Stimulated activated CD8-positive, alpha-beta memory T cell treated with anti-CD3 and anti-CD28 coated beads, Interleukin-2, amount 100 ng/mL, for 48 hours (primary cell): ENCODE measurements at regions not wholly inside any gene's neighbourhood (a gene's known extent, or its start where the extent isn't known, plus 50 kb on each side); places are given as distances from the start of the nearest gene placed in this dataset.
"Not testable (repeated sequence)": the region's sequence is repeated elsewhere in the genome, so short reads cannot be mapped to it uniquely, and the experiment has no call there.

Experiments used
- DNase-seq, 2 donors: peaks; one replicate each; pipeline ENCODE4 v3.0.0-alpha.2; 2020; ENCODE audit warnings: low read depth in 2 of 2

GRCh38 chr6:144919560-144919959 lies 634.4 kb downstream of the UTRN start:
- DNase-seq = no peak

GRCh38 chr6:144920391-144920961 lies 635.3 kb downstream of the UTRN start:
- DNase-seq = no peak

GRCh38 chr6:144921206-144921975 lies 636.3 kb downstream of the UTRN start:
- no peak for DNase-seq

GRCh38 chr6:144922120-144922722 lies 637.1 kb downstream of the UTRN start:
- DNase-seq = no peak

- DNase-seq = not testable (repeated sequence)
These were observed 637.8 kb downstream of the UTRN start for GRCh38 chr6:144922771-144923490.

GRCh38 chr6:144923491-144923787 lies 638.3 kb downstream of the UTRN start:
- not testable (repeated sequence) for DNase-seq

- DNase-seq = no peak
These were observed 643.7 kb downstream of the UTRN start for GRCh38 chr6:144928847-144929246.

GRCh38 chr6:144929262-144929661 lies 644.1 kb downstream of the UTRN start:
- no peak for DNase-seq

- DNase-seq = peak in 1 of 2 donors; percentile 5
These were observed 646.3 kb downstream of the UTRN start for GRCh38 chr6:144931172-144932035.

- no peak for DNase-seq
These were observed 647.5 kb downstream of the UTRN start for GRCh38 chr6:144932621-144933020.

- DNase-seq = no peak
These were observed 650.0 kb downstream of the UTRN start for GRCh38 chr6:144935181-144935580.

- no peak for DNase-seq
These were observed 650.5 kb downstream of the UTRN start for GRCh38 chr6:144935661-144936060.

GRCh38 chr6:144936764-144937163 lies 651.6 kb downstream of the UTRN start:
- no peak for DNase-seq

GRCh38 chr6:144939921-144940320 lies 654.8 kb downstream of the UTRN start:
- no peak for DNase-seq

- DNase-seq = no peak
These were observed 659.0 kb downstream of the UTRN start for GRCh38 chr6:144944106-144944505.

- DNase-seq = no peak
These were observed 662.4 kb downstream of the UTRN start for GRCh38 chr6:144947398-144947976.

- no peak for DNase-seq
These were observed 666.7 kb downstream of the UTRN start for GRCh38 chr6:144951730-144952437.

- DNase-seq = no peak
These were observed 667.5 kb downstream of the UTRN start for GRCh38 chr6:144952456-144953240.

GRCh38 chr6:144953552-144954240 lies 668.6 kb downstream of the UTRN start:
- DNase-seq = no peak
